GM19324 (cell line): ENCODE measurements at regions not wholly inside any gene's neighbourhood (a gene's known extent, or its start where the extent isn't known, plus 50 kb on each side); places are given as distances from the start of the nearest gene placed in this dataset.
A peak's percentile ranks its signal among the peaks of the same experiment; 100 is the strongest.
"Not testable (repeated sequence)": the region's sequence is repeated elsewhere in the genome, so short reads cannot be mapped to it uniquely, and the experiment has no call there.

Source experiments
- ATAC-seq: cut with Tn5 transposase; IDR thresholded peaks from one replicate; pipeline ENCODE4 v1.9.1; 2021; ENCODE audit warnings: mild to moderate bottlenecking, moderate library complexity; ENCODE audit not compliant: unreplicated experiment, low FRiP score

DNA sequence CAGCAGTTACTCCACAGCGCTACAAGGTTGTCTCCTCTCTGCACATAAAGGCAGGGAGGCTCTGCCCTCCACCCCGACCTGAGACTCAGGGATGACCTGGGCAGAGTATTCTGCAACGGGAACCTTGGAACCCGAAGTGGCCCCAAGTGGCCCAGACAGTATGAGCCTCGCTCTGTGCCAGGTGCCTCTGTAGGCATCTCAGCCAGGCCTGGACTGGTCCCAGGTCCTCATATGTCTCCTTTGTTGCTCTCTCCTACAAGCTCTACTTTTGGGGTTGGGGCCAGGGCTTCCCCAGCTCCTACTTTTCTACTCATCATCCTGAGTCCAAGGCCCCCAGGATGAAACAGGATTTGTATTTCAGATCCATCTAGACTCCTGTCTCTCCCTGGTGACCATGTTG lies 241.5 kb upstream of the PRSS1 start:
- ATAC-seq: no peak

- ATAC-seq: not testable (repeated sequence)
Observed at GRCh38 chr7:142507066-142507465, 242.2 kb upstream of the PRSS1 start.

- ATAC-seq: no peak
Observed at GRCh38 chr7:142506601-142507000, 242.7 kb upstream of the PRSS1 start.

- ATAC-seq: not testable (repeated sequence)
Observed at GRCh38 chr7:142503949-142504348, 245.3 kb upstream of the PRSS1 start.

DNA sequence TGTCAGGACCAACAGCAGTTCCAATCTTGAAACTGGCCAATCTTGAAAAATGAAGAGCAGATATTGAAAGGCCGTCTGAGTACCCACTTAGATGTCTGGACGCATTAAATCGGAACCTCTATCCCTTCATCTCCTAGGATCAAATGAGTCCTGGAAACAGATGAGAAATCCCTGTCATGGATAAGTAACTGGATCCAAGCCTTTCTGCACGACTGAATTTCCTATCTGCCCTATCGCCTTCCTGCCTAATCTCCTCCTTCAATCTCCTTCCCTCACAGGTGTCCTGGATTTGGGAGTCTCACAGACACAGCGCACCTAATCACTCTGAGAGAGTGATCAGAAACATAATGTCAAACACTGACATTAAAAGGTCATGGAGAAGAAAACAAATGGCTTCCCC lies 245.2 kb upstream of the PRSS58 start:
- no peak for ATAC-seq

GRCh38 chr7:142501434-142501833 lies 243.6 kb upstream of the PRSS58 start:
- no peak for ATAC-seq

- ATAC-seq: no peak
Observed at GRCh38 chr7:142500366-142500765, 242.5 kb upstream of the PRSS58 start.

DNA sequence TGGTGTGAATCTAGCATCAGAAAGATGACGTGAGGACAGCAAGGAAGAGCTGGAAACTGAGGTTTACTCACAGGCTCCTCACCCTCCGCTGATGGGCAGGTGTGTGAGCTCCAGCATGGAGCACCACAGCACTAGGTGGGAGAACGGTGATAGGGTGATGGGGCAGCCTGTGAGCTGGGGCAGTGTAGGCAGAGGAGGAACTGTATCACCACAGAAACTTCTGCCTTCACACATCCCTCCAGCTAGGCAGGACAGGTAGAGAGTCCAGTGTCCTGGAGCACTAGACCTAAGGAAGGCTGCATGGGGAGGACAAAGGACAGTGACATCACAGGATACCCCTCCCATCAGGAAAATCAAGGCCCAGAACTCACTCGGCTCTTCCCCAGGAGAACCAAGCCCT lies 241.8 kb upstream of the PRSS58 start:
- ATAC-seq: no peak

- ATAC-seq: no peak
Observed at GRCh38 chr7:142498364-142498763, 240.5 kb upstream of the PRSS58 start.

GRCh38 chr7:142496545-142496991 lies 238.7 kb upstream of the PRSS58 start:
- peak; percentile 47 for ATAC-seq

DNA sequence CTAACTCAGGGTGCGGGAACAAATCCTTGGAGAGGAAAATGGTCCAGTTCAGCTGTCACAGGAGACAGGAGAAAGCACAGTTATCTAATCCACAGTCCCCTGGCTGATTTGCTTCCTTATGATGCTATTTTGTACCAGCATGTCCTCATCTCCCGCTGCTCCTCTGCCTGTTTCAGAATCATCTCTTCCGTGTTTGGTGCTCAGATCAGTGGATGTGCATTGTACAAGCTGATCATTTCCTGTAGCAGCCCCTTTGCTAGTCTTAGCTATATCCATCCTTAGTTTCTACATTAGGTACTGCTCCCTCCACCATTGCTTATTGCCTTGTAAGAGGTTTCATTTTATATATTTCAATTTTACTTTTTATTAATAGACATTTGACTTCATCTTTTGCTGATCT lies 238.0 kb upstream of the PRSS58 start:
- not testable (repeated sequence) for ATAC-seq

DNA sequence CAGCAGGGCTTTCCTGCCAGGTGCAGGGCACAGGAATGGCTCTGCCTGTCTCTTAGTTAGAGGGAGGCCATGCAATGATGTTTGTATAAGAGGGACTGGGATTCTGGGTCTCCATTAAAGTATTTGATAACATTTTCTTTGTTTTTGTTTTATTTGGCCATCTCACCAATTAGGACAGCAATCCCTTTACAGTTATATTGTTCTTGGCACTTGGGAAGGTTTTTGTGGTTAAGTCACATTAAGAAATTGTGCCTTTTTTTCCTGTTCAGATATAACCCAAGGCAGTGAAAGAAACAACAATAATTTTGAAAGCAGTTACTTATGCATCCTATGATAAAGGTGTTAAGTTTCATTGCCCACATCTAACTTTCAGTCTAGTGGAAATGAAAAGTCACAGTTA lies 237.4 kb upstream of the PRSS58 start:
- ATAC-seq: not testable (repeated sequence)

DNA sequence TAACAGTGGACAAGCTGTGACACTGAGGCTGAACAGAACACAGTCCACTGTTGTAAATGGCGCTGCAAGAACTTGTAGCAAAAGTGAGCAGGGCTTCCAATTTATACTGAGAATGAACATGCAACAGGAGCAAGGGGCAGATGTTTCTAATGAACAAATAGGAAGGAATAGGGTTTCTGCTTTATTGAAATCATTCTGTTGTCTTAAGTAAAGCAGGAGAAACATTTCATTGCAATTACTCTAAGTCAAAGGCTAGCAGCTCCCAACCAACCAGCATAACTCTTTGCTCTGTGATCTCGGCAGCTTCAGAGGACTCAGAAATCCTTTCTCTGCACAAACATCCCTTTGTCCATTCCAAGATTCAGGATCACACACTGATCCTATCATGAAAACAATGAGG lies 236.2 kb upstream of the PRSS58 start:
- ATAC-seq: no peak

DNA sequence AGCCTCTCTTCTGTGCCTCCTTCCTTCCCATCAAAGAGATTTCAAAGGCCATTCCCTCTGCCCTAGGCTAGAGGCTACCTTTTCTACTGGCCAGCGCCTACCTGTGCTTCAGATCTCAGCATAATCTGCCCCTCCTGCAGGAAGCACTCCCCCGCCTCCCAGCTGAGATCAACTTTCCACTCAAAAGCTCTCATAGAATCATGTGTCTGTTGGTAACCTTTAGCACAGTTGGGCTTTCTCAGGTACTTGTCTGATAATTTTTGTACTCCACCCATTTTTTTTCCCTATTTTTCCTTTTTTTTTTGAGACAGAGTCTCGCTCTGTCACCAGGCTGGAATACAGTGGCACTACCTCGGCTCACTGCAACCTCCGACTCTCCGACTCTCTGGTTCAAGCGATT lies 231.0 kb upstream of the PRSS58 start:
- ATAC-seq: no peak

DNA sequence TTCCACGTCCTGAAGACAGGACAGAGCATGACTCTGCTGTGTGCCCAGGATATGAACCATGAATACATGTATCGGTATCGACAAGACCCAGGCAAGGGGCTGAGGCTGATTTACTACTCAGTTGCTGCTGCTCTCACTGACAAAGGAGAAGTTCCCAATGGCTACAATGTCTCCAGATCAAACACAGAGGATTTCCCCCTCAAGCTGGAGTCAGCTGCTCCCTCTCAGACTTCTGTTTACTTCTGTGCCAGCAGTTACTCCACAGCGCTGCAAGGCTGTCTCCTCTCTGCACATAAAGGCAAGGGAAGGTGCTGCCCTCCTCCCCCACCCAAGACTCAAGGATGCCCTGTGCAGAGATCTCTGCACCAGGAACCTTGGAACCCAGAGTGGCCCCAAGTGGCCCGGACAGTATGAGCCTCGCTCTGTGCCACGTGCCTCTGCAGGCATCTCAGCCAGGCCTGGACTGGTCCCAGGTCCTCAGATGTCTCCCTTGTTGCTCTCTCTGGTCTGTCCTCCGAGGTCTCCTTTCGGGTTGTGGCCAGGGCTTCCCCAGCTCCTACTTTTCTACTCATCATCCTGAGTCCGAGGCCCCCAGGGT lies 230.3 kb upstream of the PRSS58 start:
- no peak for ATAC-seq

- not testable (repeated sequence) for ATAC-seq
Observed at GRCh38 chr7:142487565-142487964, 229.7 kb upstream of the PRSS58 start.

DNA sequence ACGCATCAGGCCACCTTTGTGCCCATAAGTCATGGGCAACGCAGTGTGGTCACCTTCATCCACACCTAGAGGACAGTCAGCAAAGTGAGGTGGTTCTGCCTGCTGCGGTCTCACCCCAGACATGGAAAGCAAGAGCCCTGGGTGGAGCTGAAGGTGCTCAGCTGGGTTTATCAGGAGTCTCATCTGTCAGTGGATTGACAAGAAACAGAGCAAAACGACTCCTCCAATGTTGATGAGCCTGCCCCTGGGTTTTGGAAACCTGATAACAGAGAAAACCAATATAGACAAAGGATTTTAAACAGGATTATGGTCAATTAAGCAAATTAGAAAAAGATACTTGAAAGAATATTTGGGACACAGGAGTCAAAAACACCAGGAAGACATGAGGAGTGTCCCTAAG lies 229.3 kb upstream of the PRSS58 start:
- no peak for ATAC-seq

DNA sequence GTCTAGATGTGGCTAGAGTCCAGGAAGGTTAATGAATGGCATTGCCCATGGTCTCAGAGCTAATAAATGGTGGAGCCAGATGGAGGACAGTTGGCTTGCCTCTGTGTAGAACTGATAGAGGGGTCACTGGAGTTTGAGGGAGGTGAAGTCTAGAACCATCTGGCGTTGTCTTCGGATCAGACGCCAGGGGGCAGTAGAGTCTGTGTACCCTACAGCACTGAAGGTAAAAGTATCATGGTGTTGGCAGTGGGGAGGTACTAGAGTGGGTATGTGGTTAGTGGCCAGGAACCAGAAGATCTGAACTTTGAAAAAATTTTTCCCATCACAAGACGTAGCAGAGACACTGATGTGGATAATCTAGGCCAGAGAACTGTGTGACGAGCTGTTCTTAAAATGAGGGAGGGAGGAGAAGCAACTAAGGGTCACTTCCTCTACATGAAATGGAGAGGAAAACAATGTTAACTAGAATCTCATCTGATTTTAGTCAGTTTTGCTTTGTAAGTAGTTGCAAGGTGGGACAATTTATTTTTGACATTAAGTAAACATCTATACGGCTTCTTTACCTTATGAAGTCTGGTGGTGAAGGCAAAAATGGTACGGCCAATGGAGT lies 227.9 kb upstream of the PRSS58 start:
- no peak for ATAC-seq

GRCh38 chr7:142483659-142484317 lies 225.9 kb upstream of the PRSS58 start:
- ATAC-seq: no peak

DNA sequence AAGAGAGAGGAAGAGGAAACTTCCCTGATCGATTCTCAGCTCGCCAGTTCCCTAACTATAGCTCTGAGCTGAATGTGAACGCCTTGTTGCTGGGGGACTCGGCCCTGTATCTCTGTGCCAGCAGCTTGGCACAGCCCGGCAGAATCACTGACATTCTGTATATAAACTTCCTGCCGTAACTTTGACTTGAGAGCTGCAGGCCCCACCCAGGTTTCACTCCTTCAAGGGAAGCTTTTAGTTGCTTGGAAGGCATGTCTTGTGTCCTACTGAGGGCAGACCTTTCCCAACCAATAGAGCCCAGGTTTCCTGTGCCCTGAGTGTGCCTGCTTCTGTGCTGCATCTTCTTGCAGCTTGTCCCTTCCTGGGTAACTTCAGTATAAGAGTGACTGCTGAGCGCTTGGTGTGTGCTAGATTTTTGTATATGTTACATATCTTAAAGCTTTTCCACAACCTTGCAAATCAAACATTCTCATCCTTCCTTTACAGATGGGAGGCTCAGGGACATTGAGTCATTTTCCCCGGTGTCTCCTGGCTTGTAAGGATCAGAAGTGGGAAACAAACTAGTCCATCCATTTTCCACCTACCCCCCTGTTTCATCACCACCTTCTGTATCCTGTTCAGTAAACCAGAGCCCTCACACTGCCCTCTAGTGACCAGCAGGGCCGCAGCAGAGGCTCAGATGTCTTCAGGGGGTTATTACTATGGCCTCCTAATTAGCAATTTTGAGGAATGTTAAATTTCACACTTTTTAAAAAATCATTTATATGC lies 225.2 kb upstream of the PRSS58 start:
- ATAC-seq: peak; percentile 68

DNA sequence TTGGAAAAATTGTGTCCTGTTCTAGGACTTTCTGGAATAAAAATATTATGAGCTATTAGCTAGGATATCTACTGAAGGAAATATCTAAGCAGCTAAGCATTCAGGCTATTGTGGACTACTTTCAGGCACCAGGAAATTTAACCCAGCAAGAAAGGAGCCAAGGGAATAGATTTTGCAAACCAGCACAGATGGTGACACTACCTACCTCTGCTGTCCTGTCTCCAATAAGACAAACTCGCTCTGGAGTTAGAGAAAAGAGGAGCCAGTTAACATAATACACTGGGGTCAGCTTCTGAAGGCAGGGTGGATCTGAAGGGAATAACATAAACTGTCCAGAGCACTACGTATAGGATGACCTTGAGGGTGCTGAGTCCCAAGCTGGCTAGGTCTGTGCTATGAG lies 223.7 kb upstream of the PRSS58 start:
- ATAC-seq: no peak
